ENCODE measurements at regions not wholly inside any gene's neighbourhood (a gene's known extent, or its start where the extent isn't known, plus 50 kb on each side); places are given as distances from the start of the nearest gene placed in this dataset.

DNA sequence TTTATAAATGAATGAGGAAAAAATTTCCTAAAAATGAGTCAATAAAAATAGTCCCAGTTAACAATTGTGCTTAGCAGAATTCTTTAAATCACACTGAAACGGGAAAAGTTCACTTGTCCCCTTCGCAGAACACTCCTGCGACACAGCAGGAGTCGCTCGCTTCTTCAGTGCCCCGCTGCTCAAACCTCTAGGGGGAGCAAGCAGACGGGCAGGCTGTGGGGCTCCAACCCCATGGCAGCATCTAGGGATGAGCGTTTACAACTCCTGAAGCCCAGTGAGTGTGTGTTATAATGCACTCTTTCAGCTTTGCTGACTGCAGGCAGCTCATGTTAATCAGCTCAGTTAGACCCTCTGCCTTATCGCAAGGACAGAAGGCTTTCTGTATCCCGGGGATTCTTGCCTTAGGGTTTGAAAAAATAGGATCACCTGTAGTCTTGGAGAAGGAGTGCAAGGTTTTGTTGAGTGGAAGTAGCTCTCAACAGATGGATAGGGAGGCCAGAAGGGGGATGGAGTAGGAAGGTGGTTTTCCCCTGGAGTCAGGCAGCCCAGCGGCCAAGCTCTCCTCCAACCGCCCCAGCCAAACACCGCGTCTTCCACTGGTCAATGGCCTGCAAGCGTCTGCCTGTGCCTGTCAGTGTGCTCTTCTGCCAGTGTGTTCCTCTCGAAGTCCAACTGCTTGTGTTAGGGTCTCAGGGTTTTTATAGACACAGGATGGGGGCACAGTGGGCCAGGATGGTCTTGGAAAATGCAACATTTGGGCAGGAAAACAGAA lies 1977.7 kb upstream of the LRRTM1 start:
- Histone ChIP-seq H3K9me3 (no peaks in the 10 kb centered on the region), H3K36me3 (no peaks in the 10 kb centered on the region), H3K4me1 (no peaks in the 10 kb centered on the region), H3K4me3 (no peak overlapping the region), H3K27me3 (no peaks in the 10 kb centered on the region), H3K27ac (no peak overlapping the region)
- 82% methylated on average over 16 of the region's 16 CpGs for WGBS, 2 donors
- DNase-seq (peak in 1 of 2 donors; percentile 8), ATAC-seq (ENCODE audit: low FRiP score in 2 of 2) (no peak)
- TF ChIP-seq POLR2AphosphoS5 (IDR thresholded peaks at IDR 0.05): no peak
- TF ChIP-seq EP300 (IDR thresholded peaks at IDR 0.05): no peak
- TF ChIP-seq POLR2A (IDR thresholded peaks at IDR 0.05): no peak
- TF ChIP-seq, protein P1, sequence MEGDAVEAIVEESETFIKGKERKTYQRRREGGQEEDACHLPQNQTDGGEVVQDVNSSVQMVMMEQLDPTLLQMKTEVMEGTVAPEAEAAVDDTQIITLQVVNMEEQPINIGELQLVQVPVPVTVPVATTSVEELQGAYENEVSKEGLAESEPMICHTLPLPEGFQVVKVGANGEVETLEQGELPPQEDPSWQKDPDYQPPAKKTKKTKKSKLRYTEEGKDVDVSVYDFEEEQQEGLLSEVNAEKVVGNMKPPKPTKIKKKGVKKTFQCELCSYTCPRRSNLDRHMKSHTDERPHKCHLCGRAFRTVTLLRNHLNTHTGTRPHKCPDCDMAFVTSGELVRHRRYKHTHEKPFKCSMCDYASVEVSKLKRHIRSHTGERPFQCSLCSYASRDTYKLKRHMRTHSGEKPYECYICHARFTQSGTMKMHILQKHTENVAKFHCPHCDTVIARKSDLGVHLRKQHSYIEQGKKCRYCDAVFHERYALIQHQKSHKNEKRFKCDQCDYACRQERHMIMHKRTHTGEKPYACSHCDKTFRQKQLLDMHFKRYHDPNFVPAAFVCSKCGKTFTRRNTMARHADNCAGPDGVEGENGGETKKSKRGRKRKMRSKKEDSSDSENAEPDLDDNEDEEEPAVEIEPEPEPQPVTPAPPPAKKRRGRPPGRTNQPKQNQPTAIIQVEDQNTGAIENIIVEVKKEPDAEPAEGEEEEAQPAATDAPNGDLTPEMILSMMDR (IDR thresholded peaks at IDR 0.05): no peak

DNA sequence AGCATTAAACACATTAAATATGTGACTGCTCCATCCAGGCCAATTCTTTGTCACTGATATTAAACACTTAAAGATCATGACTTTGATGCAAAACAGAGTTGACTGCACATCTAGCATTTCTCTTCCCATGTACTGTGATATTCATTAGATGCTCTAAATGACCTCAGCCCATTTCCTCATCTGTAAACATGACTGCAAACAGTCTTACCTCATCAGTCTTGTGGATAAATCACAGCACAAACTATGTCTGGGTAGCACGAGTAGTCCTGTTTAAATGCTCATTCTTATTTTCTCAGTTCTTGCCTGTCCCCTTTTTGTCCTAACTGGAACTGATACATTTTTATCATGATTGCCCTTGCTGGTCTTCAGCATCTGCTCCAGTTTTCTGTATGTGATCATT lies 1974.8 kb upstream of the LRRTM1 start:
- no peaks in the 10 kb centered on the region for H3K27me3 ChIP-seq
- no peaks in the 10 kb centered on the region for H3K36me3 ChIP-seq
- TF ChIP-seq POLR2A (IDR thresholded peaks at IDR 0.05): no peak
- TF ChIP-seq POLR2AphosphoS5 (IDR thresholded peaks at IDR 0.05): no peak
- TF ChIP-seq, protein P1 (IDR thresholded peaks at IDR 0.05): no peak
- no peak for TF ChIP-seq EP300 (IDR thresholded peaks at IDR 0.05)
- H3K27ac ChIP-seq: no peak overlapping the region
- ATAC-seq (ENCODE audit: low FRiP score in 2 of 2) (no peak), DNase-seq (no peak)
- no peak overlapping the region for H3K4me3 ChIP-seq
- no peaks in the 10 kb centered on the region for H3K4me1 ChIP-seq
- 54 to 55% methylated on average over 1 of the region's 1 CpG for WGBS, 2 donors
- no peaks in the 10 kb centered on the region for H3K9me3 ChIP-seq

DNA sequence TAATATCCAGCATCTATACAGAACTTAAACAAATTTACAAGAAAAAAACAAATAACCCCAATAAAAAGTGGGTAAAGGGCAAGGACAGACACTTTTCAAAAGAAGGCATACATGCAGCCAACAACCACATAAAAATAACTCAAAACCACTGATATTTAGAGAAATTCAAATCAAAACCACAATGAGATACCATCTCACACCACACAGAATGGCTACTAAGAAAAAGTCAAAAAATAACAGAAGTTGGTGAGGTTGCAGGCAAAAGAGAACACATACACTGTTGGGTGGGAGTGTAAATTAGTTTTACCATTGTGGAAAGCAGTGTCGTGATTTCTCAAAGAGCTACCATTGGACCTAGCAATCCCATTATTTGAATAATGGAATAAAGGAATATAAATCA lies 1973.9 kb upstream of the LRRTM1 start:
- ATAC-seq (ENCODE audit: low FRiP score in 2 of 2) (no peak), DNase-seq (no peak)
- H3K27me3 ChIP-seq: no peaks in the 10 kb centered on the region
- no peak overlapping the region for H3K4me3 ChIP-seq
- 61 to 65% methylated on average over 1 of the region's 1 CpG for WGBS, 2 donors
- no peaks in the 10 kb centered on the region for H3K9me3 ChIP-seq
- no peak overlapping the region for H3K27ac ChIP-seq
- no peaks in the 10 kb centered on the region for H3K36me3 ChIP-seq
- no peak for TF ChIP-seq POLR2AphosphoS5 (IDR thresholded peaks at IDR 0.05)
- TF ChIP-seq EP300 (IDR thresholded peaks at IDR 0.05): no peak
- TF ChIP-seq, protein P1 (IDR thresholded peaks at IDR 0.05): no peak
- no peak for TF ChIP-seq POLR2A (IDR thresholded peaks at IDR 0.05)
- H3K4me1 ChIP-seq: no peaks in the 10 kb centered on the region

DNA sequence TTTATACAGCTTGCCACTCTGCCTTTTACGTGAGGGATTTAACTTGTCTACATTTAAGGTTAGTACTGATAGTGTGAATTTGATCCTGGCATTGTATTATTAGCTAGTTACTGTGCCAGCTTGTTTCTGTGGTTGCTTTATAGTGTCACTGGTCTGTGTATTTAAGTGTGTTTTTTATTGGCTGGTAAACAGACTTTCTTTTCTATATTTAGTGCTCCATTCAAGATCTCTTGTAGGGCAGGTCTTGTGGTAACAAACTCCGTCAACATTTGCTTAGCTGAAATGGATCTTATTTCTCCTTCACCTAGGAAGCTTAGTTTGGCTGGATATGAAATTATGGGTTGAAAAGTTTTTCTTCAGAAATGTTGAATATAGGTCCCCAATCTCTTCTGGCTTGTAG lies 1971.0 kb upstream of the LRRTM1 start:
- 67 to 90% methylated on average over 2 of the region's 2 CpGs for WGBS, 2 donors
- Histone ChIP-seq H3K27ac (no peak overlapping the region), H3K9me3 (no peaks in the 10 kb centered on the region), H3K4me3 (no peak overlapping the region), H3K4me1 (no peaks in the 10 kb centered on the region), H3K27me3 (no peaks in the 10 kb centered on the region), H3K36me3 (no peaks in the 10 kb centered on the region)
- no peak for ATAC-seq (ENCODE audit: low FRiP score in 2 of 2)
- no peak for DNase-seq
- TF ChIP-seq, protein P1 (IDR thresholded peaks at IDR 0.05): no peak
- TF ChIP-seq POLR2AphosphoS5 (IDR thresholded peaks at IDR 0.05): no peak
- no peak for TF ChIP-seq EP300 (IDR thresholded peaks at IDR 0.05)
- TF ChIP-seq POLR2A (IDR thresholded peaks at IDR 0.05): no peak

DNA sequence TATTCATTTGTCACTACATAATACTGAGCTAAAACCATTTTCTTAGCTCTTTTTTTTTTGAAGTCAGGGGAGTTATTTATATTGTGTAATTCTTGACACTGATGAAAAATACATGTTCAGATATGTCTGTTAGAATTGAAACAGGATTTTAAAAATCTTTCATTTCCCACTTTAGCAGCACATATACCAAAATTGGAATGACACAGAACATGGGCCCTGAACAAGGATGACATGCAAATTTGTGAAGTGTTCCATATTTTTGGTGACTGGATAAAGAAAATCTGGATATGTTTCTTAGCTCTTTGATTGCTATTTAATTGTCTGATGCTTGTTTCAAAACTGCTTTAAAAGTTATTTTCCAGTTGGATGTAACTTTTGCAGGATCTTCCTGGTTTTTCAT lies 1963.9 kb upstream of the LRRTM1 start:
- no peaks in the 10 kb centered on the region for H3K4me1 ChIP-seq
- DNase-seq (no peak), ATAC-seq (ENCODE audit: low FRiP score in 2 of 2) (no peak)
- H3K36me3 ChIP-seq: no peaks in the 10 kb centered on the region
- H3K27ac ChIP-seq: no peak overlapping the region
- H3K4me3 ChIP-seq: no peak overlapping the region
- TF ChIP-seq POLR2A (IDR thresholded peaks at IDR 0.05): no peak
- TF ChIP-seq, protein P1 (IDR thresholded peaks at IDR 0.05): no peak
- no peak for TF ChIP-seq POLR2AphosphoS5 (IDR thresholded peaks at IDR 0.05)
- no peak for TF ChIP-seq EP300 (IDR thresholded peaks at IDR 0.05)
- no peaks in the 10 kb centered on the region for H3K27me3 ChIP-seq
- H3K9me3 ChIP-seq: no peaks in the 10 kb centered on the region

Data from upper lobe of left lung (tissue), 6 donors.